HPDE6-E6E7 (cell line): ENCODE measurements at regions not wholly inside any gene's neighbourhood (a gene's known extent, or its start where the extent isn't known, plus 50 kb on each side); places are given as distances from the start of the nearest gene placed in this dataset.

ENCODE experiments used
- DNase-seq: peaks from one replicate; pipeline ENCODE4 v3.0.0; 2011; ENCODE audit warnings: missing footprints; ENCODE audit errors: extremely low spot score

DNA sequence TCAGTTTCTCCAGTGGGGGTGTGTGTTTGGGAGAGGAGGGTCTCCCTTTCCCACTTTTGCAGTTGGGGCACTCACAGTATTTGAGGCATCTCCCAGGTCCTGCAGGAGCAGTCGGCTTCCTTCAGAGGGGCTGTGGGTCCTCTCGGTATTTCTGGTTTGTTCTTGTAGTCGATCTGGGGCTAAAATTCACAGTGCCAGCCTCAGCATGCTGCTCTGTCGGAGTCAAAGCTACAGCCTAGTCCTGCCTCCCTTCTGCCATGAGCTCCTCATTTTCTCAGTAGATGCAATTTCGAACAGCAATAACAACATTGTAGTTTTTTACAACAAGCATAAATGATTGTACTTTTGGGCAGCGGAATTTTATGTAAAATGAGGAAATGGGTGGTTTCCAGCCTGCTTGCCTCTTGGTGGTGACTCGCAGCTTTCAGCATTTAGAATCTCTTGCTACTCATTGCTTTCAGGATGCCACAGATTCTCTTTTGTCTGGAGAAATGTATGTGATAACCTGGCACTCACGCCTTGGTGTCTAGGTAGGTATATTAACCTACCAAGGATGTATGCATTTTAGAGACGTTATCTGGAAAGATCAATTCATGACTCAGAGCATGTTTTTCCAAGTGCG lies 82.4 kb upstream of the C21orf91 start:
- DNase-seq = no peak

DNA sequence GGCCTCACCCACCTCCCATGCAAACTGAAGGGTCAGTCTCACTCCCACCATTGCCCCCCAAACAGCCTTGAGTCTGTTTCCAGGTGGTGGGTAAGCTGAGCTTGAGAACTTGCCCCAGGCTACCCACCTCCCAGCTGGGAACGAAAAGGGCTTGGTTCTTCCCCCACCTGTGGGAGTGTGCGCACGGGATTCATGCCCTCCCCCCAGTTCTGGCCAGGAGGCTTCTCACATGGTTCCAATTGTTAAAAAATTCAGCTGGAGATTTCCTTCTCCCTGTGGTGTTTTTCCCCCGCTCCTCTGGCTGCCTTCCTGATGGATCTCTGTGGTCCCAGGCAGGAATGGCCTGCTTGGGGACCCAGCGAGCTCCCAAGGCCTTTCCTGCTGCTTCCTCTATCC lies 81.8 kb upstream of the C21orf91 start:
- DNase-seq = no peak

DNA sequence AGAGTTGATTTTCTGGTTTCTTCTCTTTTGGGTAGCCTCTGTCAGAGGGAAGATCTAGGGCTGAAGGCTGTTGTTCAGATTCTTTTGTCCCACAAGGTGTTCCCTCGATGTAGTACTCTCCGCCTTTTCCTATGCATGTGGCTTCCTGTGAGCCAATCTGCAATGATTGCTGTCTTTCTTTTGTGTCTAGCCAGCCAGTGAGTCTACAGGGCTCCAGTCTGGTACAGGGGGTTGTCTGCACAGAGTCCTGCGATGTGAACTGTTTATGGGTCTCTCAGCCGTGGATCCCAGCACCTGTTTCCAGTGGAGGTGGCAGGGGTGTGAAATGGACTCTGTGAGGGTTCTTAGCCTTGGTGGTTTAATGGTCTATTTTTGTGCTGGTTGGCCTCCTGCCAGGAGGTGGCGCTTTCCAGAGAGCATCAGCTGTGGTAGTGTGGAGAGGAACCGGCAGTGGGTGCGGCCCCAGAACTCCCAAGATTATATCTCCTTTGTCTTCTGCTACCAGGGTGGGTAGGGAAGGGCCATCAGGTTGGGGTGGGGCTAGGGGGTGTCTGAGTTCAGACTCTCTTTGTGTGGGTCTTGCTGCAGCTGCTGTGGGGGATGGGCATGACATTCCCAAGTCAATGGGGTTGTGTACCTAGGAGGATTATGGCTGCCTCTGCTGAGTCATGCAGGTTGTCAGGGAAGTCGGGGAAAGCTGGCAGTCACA lies 81.3 kb upstream of the C21orf91 start:
- DNase-seq = no peak

DNA sequence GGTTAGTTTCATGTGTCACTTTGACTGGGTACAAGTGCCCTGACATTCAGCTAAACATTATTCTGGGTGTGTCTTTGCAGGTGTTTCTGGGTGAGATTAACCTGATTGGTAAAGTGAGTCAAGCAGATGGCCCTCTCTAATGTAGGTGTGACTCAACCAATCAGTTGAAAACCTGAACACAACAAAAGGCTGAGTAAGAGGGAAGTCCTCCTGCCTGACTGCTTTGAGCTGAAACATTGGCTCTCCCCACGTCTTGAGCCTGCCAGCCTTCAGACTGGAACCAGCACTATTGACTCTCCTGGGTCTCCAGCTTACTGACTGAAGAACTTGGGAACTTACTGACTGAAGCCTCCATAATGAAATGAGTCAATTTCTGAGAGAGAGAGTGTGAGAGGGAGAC lies 70.0 kb upstream of the C21orf91 start:
- DNase-seq = no peak

DNA sequence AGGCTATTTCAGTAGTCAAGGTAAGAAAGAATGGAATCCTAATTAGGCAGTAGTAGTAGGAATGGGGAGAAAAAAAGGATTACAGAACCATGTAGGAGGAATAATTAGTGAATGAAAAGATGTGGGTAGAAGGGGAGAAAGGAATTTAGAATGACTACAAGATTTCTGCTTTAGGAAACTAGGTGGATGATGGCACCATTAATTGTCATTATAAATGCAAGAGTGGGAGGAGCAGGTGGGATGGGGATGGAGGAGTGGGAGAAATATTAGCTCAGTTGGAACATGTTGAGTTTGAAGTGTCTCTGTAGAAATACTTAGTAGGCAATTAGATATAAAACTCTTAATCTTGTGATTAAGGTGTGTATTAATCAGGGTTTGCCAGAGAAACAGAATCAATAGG lies 50.0 kb upstream of the C21orf91 start:
- no peak for DNase-seq
